Neuronal stem cell (in vitro differentiated cells): ENCODE measurements at regions not wholly inside any gene's neighbourhood (a gene's known extent, or its start where the extent isn't known, plus 50 kb on each side); places are given as distances from the start of the nearest gene placed in this dataset.
"Not testable (repeated sequence)": the region's sequence is repeated elsewhere in the genome, so short reads cannot be mapped to it uniquely, and the experiment has no call there.

Source experiments
- DNase-seq: peaks from one replicate; pipeline ENCODE4 v3.0.0-alpha.2; 2013; ENCODE audit warnings: low spot score
- H2AFZ ChIP-seq: one replicate; pipeline ENCODE4 v1.6.1; 2013; ENCODE audit warnings: mild to moderate bottlenecking, low read length, inconsistent platforms
- H2AK5ac ChIP-seq: 2 replicates; pipeline ENCODE4 v1.6.1; 2013; ENCODE audit warnings: low read depth, mild to moderate bottlenecking, inconsistent platforms, low read length, moderate library complexity, mixed read lengths
- H2BK120ac ChIP-seq: 2 replicates; pipeline ENCODE4 v1.6.1; 2013; ENCODE audit warnings: low read depth, mild to moderate bottlenecking, inconsistent platforms, low read length, moderate library complexity, mixed read lengths
- H2BK12ac ChIP-seq: one replicate; pipeline ENCODE4 v1.6.1; 2013; ENCODE audit warnings: low read length, inconsistent platforms
- H2BK15ac ChIP-seq: 2 replicates; pipeline ENCODE4 v1.6.1; 2013; ENCODE audit warnings: mild to moderate bottlenecking, low read length, inconsistent platforms, mixed read lengths
- H2BK5ac ChIP-seq: one replicate; pipeline ENCODE4 v1.6.1; 2013; ENCODE audit warnings: inconsistent platforms, mild to moderate bottlenecking, low read length, moderate library complexity
- H3K14ac ChIP-seq: one replicate; pipeline ENCODE4 v1.6.1; 2013; ENCODE audit warnings: low read length, inconsistent platforms
- H3K18ac ChIP-seq: 2 replicates; pipeline ENCODE4 v1.6.1; 2013; ENCODE audit warnings: low read length, inconsistent platforms
- H3K23ac ChIP-seq: 2 replicates; pipeline ENCODE4 v1.6.1; 2013; ENCODE audit warnings: low read depth, mild to moderate bottlenecking, mixed read lengths, low read length, inconsistent platforms; ENCODE audit not compliant: poor library complexity
- H3K27ac ChIP-seq: replicated peaks from 3 replicates; pipeline ENCODE4 v1.5.1; 2013; ENCODE audit warnings: low read length, inconsistent platforms
- H3K27me3 ChIP-seq, 3 experiments: 2 replicates each; pipeline ENCODE4 v1.6.1; 2013; ENCODE audit warnings: low read length in 3 of 3, mild to moderate bottlenecking in 2 of 3, inconsistent platforms in 1 of 3, low read depth in 1 of 3, mixed read lengths in 1 of 3, moderate library complexity in 1 of 3; ENCODE audit not compliant: control insufficient read depth in 3 of 3, insufficient read depth in 3 of 3
- H3K36me3 ChIP-seq, 2 donors: replicated peaks in 1 of 2; 2 replicates each; pipeline ENCODE4 v1.6.1; 2013; ENCODE audit warnings: low read length in 2 of 2; ENCODE audit not compliant: control insufficient read depth in 2 of 2, insufficient read depth in 2 of 2
- H3K4ac ChIP-seq: 2 replicates; pipeline ENCODE4 v1.6.1; 2013; ENCODE audit warnings: inconsistent platforms, mild to moderate bottlenecking, low read length, moderate library complexity
- H3K4me1 ChIP-seq, 2 donors: 1 replicate in 1 of 2; 2 replicates in 1 of 2; pipeline ENCODE4 v1.6.1; 2013; ENCODE audit warnings: low read length in 2 of 2, low read depth in 1 of 2; ENCODE audit not compliant: control insufficient read depth in 2 of 2, insufficient read depth in 1 of 2
- H3K4me2 ChIP-seq: one replicate; pipeline ENCODE4 v1.6.1; 2013; ENCODE audit warnings: mild to moderate bottlenecking, low read length, inconsistent platforms; ENCODE audit not compliant: insufficient read depth, poor library complexity, severe bottlenecking
- H3K4me3 ChIP-seq, 2 donors: 2 replicates each; pipeline ENCODE4 v1.5.1; 2013; ENCODE audit warnings: low read length in 2 of 2, mild to moderate bottlenecking in 2 of 2, inconsistent platforms in 1 of 2, moderate library complexity in 1 of 2
- H3K79me1 ChIP-seq: one replicate; pipeline ENCODE4 v1.6.1; 2013; ENCODE audit warnings: low read depth, mild to moderate bottlenecking, inconsistent platforms, low read length, moderate library complexity
- H3K9ac ChIP-seq: one replicate; pipeline ENCODE4 v1.6.1; 2013; ENCODE audit warnings: mild to moderate bottlenecking, low read depth, low read length, inconsistent platforms; ENCODE audit not compliant: poor library complexity
- H3K9me3 ChIP-seq, 2 donors: replicated peaks in 1 of 2; 2 replicates each; pipeline versions ENCODE3 to v1.6.1; 2013; ENCODE audit warnings: low read length in 2 of 2, mild to moderate bottlenecking in 2 of 2, inconsistent platforms in 1 of 2, low read depth in 1 of 2, mixed read lengths in 1 of 2, moderate library complexity in 1 of 2; ENCODE audit not compliant: control insufficient read depth in 2 of 2, insufficient read depth in 1 of 2
- H4K8ac ChIP-seq: one replicate; pipeline ENCODE4 v1.6.1; 2013; ENCODE audit warnings: low read depth, mild to moderate bottlenecking, inconsistent platforms, low read length, moderate library complexity
- H4K91ac ChIP-seq: one replicate; pipeline ENCODE4 v1.6.1; 2013; ENCODE audit warnings: low read length, low read depth, mild to moderate bottlenecking, inconsistent platforms; ENCODE audit not compliant: poor library complexity
- WGBS, 2 donors: extraction: QIAGEN DNeasy Blood & Tissue Kit; methylation state at CpG; one replicate each; pipeline ENCODE4 v1.1.7; 2013; ENCODE audit warnings: missing lambda C conversion rate in 2 of 2, mixed read lengths in 1 of 2; ENCODE audit not compliant: insufficient read length in 2 of 2, insufficient replicate concordance in 1 of 2; ENCODE audit errors: extremely low coverage in 2 of 2; 5-methylcytosine and 5-hydroxymethylcytosine counted together

DNA sequence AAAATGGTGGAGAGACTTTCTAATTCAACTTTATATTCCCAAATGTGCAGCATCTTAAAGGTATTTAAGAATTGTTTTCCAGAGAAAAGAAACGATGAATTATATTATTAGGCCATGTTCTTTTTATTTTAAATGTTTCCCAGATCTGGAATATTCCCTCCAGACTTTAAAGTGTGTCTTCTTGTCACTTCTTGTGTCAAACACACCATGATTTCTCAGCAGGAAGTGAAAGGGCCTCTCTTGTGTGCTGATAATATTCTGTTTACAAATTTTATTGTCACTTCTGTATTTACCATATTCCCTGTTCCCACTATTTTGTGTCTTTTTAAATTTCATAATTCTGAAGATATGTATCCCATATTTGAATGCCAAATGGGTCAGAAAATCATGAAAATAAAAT lies 455.0 kb upstream of the FLRT2 start:
- Histone ChIP-seq H3K18ac (no peak overlapping the region), H2BK120ac (no peak overlapping the region), H3K4me2 (no peak overlapping the region), H3K4me1 (no peaks in the 10 kb centered on the region), H3K79me1 (no peaks in the 10 kb centered on the region), H3K9me3 (no peaks in the 10 kb centered on the region), H2BK15ac (no peak overlapping the region), H4K91ac (no peak overlapping the region), H3K27ac (no peak overlapping the region), H3K36me3 (no peaks in the 10 kb centered on the region), H3K9ac (no peak overlapping the region), H3K23ac (no peak overlapping the region), H3K14ac (no peak overlapping the region), H2BK5ac (no peak overlapping the region), H2AFZ (no peak overlapping the region), H2AK5ac (no peak overlapping the region), H3K27me3 (no peaks in the 10 kb centered on the region), H3K4ac (no peak overlapping the region), H2BK12ac (no peak overlapping the region), H3K4me3 (no peak overlapping the region), H4K8ac (no peak overlapping the region)
- no peak for DNase-seq
- no CpG with 5 or more reads among the region's 1 CpG for WGBS, 2 donors

DNA sequence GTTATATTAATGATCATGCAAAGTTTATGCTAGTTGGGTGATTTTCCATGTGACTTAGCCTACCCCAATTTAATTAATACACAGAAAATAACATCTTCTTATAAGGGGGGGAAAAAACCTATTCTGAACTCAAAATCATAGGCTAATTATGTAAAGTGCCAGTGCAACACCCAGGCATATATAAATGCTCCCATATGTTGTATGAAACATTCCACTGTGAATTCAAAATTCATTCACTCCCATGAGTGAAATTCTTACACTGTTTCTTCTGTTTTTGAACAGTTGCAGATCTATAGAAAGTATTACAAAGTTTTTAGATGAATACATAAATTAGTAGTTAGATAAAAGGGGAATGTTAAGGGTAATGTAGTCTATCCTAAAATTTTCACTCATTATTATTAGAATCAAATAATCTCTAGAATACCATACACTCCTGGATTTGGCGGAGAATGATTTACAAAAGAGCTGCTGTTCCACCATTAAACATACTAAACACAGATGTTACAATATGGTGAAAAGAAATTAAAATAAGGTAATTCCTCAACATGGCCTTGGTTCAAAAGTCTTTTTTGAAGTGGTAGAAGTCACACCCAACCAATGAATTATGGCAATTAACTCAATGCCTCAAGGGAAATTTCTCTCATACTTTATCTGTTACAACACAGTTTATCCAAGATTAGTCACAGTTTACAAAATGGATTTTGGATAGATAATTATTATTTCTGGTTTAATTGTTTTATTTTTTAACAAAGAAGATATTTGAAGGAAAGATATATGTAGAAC lies 454.1 kb upstream of the FLRT2 start:
- Histone ChIP-seq H3K14ac (no peak overlapping the region), H3K4me3 (no peak overlapping the region), H2BK12ac (no peak overlapping the region), H3K4me1 (no peaks in the 10 kb centered on the region), H4K8ac (no peak overlapping the region), H2BK120ac (no peak overlapping the region), H3K23ac (no peak overlapping the region), H3K36me3 (no peaks in the 10 kb centered on the region), H3K4me2 (no peak overlapping the region), H2BK15ac (no peak overlapping the region), H3K9me3 (no peaks in the 10 kb centered on the region), H2AFZ (no peak overlapping the region), H3K9ac (no peak overlapping the region), H2BK5ac (no peak overlapping the region), H4K91ac (no peak overlapping the region), H3K18ac (no peak overlapping the region), H3K79me1 (no peaks in the 10 kb centered on the region), H3K27ac (no peak overlapping the region), H3K4ac (no peak overlapping the region), H3K27me3 (no peaks in the 10 kb centered on the region), H2AK5ac (no peak overlapping the region)
- WGBS, 2 donors, result no CpG with 5 or more reads among the region's 1 CpG
- DNase-seq, result no peak

DNA sequence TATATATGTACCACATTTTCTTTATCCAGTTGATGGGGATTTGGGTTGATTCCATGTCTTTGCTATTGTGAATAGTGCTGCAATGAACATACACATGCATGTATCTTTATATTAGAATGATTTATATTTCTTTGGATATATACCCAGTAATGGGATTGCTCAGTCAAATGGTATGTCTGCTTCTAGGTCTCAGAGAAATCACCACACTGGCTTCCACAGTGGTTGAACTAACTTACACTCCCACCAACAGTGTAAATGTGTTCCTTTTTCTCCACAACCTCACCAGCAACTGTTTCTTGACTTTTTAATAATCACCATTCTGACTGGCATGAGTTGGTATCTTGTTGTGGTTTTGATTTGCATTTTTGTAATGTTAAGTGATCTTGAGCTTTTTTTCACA lies 452.2 kb upstream of the FLRT2 start:
- not testable (repeated sequence) for H3K27ac ChIP-seq, H2AFZ ChIP-seq, H2BK15ac ChIP-seq, H3K4me1 ChIP-seq, H4K8ac ChIP-seq, H3K23ac ChIP-seq, H2BK12ac ChIP-seq, H2AK5ac ChIP-seq, H2BK5ac ChIP-seq, H3K14ac ChIP-seq, H3K27me3 ChIP-seq, H2BK120ac ChIP-seq, H4K91ac ChIP-seq, H3K4me2 ChIP-seq, H3K4me3 ChIP-seq, H3K79me1 ChIP-seq, H3K9me3 ChIP-seq, H3K4ac ChIP-seq, H3K36me3 ChIP-seq, H3K9ac ChIP-seq, H3K18ac ChIP-seq, DNase-seq

DNA sequence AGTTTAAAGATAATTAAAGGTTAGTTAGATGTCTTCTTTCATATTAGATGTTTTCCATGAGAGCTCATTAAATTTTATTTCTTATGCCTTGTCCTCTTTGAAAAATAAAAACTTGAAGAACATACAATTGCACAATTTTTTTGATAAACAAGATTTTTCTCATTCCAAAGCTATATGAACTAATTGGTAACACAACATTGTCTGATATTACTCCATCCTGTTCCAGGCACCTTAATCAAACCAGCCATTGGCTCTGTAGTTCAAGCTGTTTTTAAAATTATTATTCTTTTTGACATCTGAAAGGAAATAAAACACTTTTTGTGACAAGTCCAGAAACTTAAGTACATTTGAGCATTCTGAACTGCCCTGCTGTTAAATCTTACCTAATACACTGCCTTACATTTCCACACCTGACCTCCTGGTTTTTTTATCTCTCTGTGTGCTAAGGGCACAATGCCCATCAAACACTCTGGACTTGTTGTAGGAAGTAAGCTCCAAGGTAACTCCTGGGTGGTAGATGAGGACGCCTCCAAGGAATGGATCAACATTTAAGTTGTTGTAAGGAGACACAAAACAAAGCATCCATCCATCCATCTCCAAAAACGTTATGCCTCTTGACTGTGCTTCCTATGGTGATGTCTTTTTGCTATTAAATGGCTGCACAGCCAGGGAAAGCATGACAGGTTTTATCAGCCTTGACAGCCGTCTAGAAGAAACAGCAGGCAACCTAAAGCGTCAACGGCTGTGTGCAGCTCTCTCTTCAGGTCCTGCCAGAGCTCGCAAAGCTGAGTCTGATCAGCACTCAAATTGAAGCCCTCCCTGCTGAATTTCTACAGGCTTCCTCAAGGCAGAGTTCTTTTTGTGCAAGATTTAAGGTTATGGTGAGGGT lies 449.9 kb upstream of the FLRT2 start:
- no peak overlapping the region for H2AFZ ChIP-seq
- H3K4ac ChIP-seq, result no peak overlapping the region
- no peak overlapping the region for H3K4me2 ChIP-seq
- H3K36me3 ChIP-seq, result no peaks in the 10 kb centered on the region
- H3K27ac ChIP-seq, result no peak overlapping the region
- no peak overlapping the region for H3K9ac ChIP-seq
- H3K27me3 ChIP-seq, result no peaks in the 10 kb centered on the region
- no peak overlapping the region for H2AK5ac ChIP-seq
- no peak overlapping the region for H4K91ac ChIP-seq
- H3K14ac ChIP-seq, result no peak overlapping the region
- H2BK120ac ChIP-seq, result no peak overlapping the region
- DNase-seq, result no peak
- H4K8ac ChIP-seq, result no peak overlapping the region
- H3K4me1 ChIP-seq, result no peaks in the 10 kb centered on the region
- no CpG with 5 or more reads among the region's 6 CpGs for WGBS, 2 donors
- H2BK15ac ChIP-seq, result no peak overlapping the region
- H3K23ac ChIP-seq, result no peak overlapping the region
- no peak overlapping the region for H3K18ac ChIP-seq
- no peaks in the 10 kb centered on the region for H3K9me3 ChIP-seq
- H2BK5ac ChIP-seq, result no peak overlapping the region
- no peak overlapping the region for H3K4me3 ChIP-seq
- no peaks in the 10 kb centered on the region for H3K79me1 ChIP-seq
- no peak overlapping the region for H2BK12ac ChIP-seq
